Left renal pelvis (tissue), 4 donors: ENCODE measurements at regions not wholly inside any gene's neighbourhood (a gene's known extent, or its start where the extent isn't known, plus 50 kb on each side); places are given as distances from the start of the nearest gene placed in this dataset.
"Not testable (repeated sequence)": the region's sequence is repeated elsewhere in the genome, so short reads cannot be mapped to it uniquely, and the experiment has no call there.

Experiments
- DNase-seq, 4 donors: peaks; one replicate each; pipeline ENCODE4 v3.0.0-alpha.2; 2013; ENCODE audit warnings: low read depth in 4 of 4, low spot score in 3 of 4

- no peak for DNase-seq
These were observed 236.0 kb upstream of the NR5A2 start for GRCh38 chr1:199791495-199791894.

DNA sequence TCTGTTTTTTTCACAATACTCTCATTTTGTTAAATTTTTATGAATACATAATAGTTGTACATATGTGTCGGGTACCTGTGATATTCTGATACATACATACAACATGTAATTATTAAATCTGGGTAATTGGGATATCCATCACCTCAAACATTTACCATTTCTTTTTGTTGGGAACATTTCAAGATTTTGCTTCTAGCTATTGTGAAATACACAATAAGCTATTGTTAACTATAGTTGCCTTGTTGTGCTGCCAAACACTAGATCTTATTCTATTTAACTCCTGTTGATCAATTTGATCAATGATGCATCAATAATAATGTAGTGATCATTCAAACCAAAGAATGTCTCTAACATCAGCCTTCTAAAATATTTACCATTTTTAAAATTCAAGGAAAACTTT, 234.6 kb upstream of the NR5A2 start:
- no peak for DNase-seq

GRCh38 chr1:199794105-199794863, 233.2 kb upstream of the NR5A2 start:
- DNase-seq: no peak

GRCh38 chr1:199799116-199799515, 228.4 kb upstream of the NR5A2 start:
- DNase-seq: no peak

DNA sequence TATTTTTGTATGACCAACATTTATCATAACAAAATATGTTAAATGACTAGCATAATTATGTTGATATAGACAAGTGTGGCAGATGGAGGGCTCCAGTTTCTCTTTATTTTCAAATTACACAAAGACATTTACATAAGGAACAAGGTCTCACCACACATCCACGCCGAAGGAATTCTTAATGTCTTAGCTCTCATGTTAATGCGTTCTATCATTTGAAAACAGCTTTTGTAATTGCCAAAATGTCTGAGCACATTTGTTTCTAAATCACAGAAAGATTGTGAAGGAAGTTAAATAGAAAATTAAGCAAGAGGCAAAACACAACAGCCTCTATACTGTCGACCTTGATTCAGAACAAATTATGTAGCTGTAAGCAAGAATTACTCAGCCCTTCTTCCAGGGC, 223.0 kb upstream of the NR5A2 start:
- no peak for DNase-seq

DNA sequence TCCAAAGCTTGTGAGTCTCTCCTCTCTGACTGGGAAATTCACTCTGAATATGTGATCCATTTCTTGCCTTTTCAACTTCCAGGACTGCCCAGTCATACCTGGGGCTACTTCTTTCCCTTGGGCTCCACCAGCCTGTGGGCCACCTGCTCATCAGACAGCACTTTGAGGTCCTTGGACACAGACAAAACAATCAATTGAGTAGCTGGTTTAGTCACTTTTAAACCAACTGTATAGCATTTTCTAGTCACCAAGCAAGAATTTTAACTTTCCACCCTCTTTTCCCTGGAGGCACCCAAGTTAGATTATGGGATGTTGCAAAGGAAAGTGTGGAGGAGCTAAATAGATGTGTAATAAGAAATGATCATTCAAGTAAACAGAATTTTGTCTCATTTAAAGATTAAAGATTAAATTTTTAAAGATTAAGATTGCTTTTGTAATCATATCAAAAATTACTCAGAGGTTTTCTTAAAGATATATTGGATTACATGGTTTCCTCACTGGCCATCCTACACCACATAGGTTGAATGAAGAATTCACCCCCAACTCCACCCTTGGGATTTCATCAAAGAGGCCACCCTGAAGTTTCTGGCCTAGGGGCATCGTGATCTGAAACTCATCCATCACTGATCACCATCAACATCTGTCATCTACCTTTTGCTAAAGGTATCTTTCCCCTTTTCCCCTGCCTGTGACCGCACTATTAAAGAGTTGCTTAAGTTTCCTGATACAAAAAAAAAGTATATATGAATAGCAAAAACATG, 219.2 kb upstream of the NR5A2 start:
- no peak for DNase-seq

GRCh38 chr1:199809311-199809710, 218.2 kb upstream of the NR5A2 start:
- no peak for DNase-seq

- DNase-seq: no peak
These were observed 216.3 kb upstream of the NR5A2 start for GRCh38 chr1:199811163-199811562.

DNA sequence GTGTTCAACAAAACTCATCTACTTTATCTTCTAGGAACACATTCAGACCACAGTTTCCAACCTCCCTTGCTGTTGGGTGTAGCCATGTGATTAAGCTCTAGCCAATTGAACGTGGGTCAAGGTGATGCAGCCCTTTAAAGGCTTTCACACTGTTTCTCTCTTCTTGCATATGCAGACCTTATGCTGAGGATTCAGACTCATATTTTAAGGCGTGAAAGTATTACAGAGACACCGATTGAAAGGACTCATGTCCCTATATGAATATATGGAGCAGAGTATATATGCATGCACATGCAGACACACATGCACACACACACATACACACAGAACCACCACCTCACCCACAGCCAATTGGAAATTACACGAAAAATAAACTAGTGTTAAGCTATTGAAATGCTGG, 214.3 kb upstream of the NR5A2 start:
- no peak for DNase-seq

- DNase-seq: no peak
These were observed 211.6 kb upstream of the NR5A2 start for GRCh38 chr1:199815947-199816346.

- no peak for DNase-seq
These were observed 210.2 kb upstream of the NR5A2 start for GRCh38 chr1:199817266-199817665.

GRCh38 chr1:199821029-199821779, 206.3 kb upstream of the NR5A2 start:
- DNase-seq: no peak

DNA sequence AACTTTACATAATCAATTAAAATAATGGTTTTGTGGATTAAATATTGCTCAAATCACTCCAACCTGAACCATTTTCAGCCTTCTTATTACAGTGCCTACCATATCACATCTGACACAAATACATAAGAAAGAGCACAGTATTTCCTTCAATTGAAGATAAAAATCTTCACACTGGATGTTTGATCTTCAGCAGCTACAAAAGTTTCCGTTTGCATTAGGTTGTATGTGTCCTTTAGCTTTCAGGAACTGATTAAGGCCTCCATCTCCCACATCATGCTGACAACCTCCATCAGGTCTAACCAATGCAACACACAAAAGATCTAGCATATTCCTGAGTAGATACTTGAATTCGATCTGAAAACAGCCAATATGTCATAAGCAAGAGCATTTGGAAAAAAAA, 195.1 kb upstream of the NR5A2 start:
- no peak for DNase-seq

- DNase-seq: no peak
These were observed 192.8 kb upstream of the NR5A2 start for GRCh38 chr1:199834711-199835110.

GRCh38 chr1:199836430-199836829, 191.1 kb upstream of the NR5A2 start:
- DNase-seq: no peak

DNA sequence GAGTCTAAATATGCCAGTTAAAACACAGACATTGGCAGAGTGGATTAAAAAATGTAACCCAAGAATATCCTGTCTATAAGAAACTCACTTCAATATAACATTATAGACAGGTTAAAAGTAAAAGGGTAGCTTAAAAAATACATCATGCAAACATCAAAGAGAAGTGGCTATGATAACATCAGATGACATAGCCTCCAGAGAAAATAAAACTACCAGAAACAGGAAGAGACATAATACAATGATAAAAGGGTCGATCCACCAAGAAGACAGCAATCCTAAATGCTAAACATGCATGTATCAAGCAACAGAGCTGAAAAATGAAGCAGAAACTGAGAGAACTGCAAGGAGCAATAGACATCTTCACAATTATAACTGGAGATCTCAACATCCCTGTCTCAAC, 190.2 kb upstream of the NR5A2 start:
- no peak for DNase-seq

GRCh38 chr1:199839608-199840007, 187.9 kb upstream of the NR5A2 start:
- DNase-seq: not testable (repeated sequence)

DNA sequence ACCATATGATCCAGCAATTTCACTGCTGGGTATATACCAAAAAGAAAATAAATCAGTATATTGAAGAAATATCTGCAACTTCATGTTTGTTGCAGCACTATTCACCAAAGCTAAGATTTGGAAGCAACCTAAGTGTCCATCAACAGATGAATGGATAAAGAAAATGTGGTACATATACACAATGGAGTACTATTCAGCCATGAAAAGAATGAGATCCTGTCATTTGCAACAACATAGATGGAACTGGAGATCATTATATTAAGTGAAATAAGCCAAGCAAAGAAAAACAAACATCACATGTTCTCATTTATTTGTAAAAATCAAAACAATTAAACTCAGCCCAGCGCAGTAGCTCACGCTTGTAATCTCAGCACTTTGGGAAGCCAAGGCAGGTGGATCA, 184.4 kb upstream of the NR5A2 start:
- not testable (repeated sequence) for DNase-seq

- DNase-seq: no peak
These were observed 183.6 kb upstream of the NR5A2 start for GRCh38 chr1:199843861-199844260.

DNA sequence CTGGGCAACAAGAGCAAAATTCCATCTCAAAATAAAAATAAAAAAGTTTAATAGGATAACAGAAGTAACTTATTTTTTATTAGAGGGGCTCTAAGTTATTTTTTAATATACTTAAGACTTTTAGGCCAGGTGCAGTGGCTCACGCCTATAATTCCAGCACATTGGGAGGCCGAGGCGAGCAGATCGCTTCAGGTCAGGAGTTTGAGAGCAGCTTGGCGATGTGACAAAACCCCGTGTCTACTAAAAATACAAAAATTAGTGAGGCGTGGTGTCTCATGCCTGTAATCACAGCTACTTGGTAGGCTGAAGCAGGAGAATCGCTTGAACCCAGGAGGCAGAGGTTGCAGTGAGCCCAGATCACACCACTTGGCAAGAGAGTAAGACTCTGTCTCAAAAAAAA, 180.5 kb upstream of the NR5A2 start:
- no peak for DNase-seq

DNA sequence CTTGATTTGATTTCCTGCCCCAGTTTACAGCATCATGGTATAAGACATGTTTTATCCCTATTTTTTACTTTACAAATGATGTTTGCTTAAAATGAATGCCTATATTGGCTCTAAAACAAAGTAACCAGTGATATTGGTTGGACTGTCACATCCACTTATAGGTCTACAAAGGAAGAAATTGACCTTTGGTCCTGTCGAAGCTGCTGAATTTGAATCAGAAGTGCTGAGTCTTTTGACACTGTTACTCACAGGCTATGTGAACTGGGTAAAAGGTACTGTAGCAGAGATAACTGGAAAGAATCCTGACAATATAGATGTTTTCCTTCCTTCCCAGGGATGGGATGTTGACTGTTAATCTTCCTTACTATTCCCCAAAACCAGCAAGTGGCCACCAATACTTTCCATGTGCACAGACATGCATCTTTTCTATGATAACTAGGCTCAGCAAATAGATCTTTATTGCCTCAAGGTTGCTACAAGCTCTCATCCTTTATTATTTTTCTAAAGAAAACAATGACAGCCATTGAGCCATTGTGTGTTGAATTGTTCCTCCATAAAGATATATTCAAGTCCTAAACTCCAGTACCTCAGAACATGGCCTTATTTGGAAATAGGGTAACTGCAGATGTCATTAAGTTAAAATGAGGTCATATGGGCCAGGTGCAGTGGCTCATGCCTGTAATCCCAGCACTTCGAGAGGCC, 175.9 kb upstream of the NR5A2 start:
- DNase-seq: no peak
